Smooth muscle cell of the brain vasculature (primary cell): ENCODE measurements at regions not wholly inside any gene's neighbourhood (a gene's known extent, or its start where the extent isn't known, plus 50 kb on each side); places are given as distances from the start of the nearest gene placed in this dataset.
"Not testable (repeated sequence)": the region's sequence is repeated elsewhere in the genome, so short reads cannot be mapped to it uniquely, and the experiment has no call there.

Experiments
- DNase-seq: peaks from one replicate; pipeline ENCODE4 v3.0.0-alpha.2; 2012; ENCODE audit warnings: low read depth, low spot score

DNA sequence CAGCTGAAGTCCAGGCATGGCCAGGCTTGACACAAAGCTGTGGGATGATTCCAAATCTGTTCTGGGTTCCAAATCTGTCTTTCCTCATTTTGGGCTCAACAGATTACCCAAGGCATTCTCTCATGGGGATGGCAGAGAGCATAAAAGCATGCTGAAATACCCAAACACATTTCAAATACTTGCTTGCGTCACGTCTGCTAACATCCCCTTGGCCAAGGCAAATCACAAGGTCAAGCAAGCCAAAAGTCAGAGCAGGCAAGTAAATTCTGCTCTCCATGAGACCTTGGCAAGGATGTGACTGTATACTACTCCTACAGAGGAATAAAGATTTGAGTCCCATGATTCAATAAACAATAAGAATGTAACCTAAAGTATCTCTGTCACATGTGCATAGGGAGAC, 306.7 kb downstream of the EPB41L4A start:
- no peak for DNase-seq

GRCh38 chr5:112109331-112110007, 309.6 kb downstream of the EPB41L4A start:
- no peak for DNase-seq

- no peak for DNase-seq
These were observed 312.2 kb downstream of the EPB41L4A start for GRCh38 chr5:112106878-112107277.

DNA sequence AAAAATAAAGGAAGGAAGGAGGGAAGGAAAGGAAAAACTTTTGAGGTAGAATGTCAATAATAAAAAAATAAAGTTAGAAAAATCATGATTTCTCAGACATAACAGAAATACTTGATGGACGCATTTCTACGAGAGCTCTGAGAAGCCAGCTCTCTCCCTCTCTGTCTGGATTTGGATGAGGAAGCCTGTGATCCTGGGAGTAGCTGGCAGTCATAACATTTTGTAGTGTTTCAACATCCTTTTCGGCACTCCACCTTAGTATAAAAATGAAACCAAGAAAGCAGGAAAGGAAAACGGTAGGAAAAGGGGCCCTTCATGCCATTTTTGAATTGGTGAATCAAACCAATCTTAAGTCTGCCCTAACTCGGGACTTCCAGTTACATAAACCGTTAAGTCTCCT, 321.3 kb downstream of the EPB41L4A start:
- no peak for DNase-seq

DNA sequence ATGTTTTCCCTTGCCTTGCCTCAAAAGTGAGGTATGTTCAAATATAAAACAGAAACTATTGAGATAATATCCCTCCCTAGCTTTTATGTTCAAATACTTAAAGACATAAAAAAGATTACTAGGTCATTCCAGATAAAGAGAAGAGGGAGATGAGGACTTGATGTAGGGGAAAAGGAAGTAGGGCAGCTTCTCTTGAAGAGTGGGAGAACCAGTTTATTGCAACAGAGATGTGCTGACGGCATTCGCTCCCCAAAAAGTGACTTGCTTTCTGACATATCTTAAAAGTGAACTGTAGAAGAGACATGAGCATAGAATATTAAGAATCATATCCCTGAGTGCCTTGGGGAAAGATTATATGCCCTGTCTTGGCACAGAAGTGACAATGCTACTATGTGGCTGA, 330.2 kb upstream of the NREP start:
- no peak for DNase-seq

- DNase-seq = no peak
These were observed 329.7 kb upstream of the NREP start for GRCh38 chr5:112086740-112087139.

DNA sequence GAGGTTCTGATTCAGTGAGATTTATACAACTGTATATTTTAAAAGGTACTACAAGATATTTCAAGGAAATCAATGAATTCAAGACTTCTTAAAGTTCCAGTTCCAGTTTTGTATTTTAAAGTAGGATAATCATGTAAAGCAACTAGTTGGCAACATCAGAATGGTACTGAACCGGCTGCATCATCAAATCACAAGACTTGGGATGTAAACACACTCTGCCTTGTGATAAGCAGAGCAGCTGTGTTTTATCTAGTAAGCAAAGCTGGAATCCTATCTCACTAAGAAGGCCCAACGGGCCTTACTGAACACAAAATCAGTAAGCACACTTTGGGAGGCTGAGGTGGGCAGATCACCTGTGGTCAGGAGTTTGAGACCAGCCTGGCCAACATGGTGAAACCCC, 327.2 kb upstream of the NREP start:
- no peak for DNase-seq

DNA sequence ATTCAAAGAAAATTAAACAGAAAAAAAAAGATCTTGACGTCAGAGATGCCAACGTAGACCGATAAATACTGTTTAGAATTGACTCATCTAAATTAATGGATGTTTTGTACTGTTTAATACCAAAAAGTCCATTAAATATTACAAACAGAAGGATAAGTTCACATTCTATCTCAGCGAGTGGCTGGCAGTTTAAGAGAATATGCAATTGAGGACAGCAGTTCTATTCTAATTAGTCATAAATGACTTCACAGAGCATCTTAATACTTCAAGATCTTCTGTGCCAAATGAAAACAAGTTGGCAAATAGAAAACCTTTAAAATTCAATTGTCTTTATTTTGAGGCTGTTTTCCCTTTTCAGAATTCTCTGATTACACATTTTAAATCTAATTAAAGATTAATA, 326.6 kb upstream of the NREP start:
- DNase-seq = no peak

DNA sequence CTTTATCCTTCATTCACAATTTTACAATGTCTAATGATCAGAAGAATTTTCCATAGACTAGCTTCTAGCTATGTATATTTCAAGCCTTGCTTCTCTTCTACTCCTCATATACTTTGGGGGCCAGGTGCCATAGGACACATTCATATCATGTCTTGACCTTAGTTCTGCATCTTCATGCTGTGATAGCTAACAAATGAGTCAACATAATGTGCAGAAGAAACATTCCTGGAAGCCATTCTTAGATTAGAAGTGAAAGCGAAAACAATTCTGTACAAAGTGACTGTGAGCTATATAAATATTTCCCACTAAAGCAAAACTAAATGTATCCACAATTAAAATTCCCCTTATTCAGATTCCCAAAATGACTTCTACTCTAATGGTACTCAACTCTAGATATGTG, 320.2 kb upstream of the NREP start:
- DNase-seq = no peak

- no peak for DNase-seq
These were observed 313.0 kb upstream of the NREP start for GRCh38 chr5:112070022-112070421.

GRCh38 chr5:112069329-112069728, 312.3 kb upstream of the NREP start:
- DNase-seq = no peak

DNA sequence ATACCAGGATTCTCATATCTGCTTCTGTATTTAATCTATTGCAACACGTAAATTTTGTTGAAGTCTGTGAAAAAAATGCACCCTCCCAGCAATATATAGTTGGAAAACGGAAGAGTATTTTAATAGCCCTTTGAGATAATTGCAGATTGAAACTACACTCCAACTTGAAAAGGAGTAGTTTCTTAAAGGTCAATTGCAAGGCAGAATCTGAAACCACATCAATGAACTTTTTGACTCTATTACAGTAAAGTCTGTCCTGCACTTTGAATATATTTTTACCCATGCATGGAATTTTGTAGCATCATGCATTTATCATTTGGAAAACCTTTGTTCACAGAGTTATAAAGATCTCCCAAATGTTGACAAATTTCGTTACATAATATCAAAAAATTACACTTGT, 311.6 kb upstream of the NREP start:
- no peak for DNase-seq

- DNase-seq = no peak
These were observed 308.8 kb upstream of the NREP start for GRCh38 chr5:112065781-112066180.

DNA sequence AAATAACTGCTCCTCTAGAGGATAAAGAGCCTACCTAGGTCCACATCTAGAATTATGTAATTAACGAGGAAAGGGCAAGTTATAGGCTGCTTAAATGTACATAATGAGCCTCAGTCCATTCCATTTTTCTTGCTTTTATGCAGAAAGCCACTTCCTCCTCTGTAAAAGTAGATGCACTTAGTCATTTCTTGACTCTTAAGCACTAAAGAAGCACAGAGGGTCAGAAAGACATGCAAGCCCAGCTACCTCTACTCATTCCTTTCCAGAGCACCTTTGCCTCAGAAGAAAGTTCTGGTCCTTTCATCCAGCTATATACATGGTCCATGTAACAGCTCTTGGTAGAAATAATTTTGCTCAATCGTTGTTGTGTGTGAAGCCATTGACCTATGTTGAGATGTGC, 308.0 kb upstream of the NREP start:
- no peak for DNase-seq

GRCh38 chr5:112064271-112064701, 307.3 kb upstream of the NREP start:
- DNase-seq = no peak

DNA sequence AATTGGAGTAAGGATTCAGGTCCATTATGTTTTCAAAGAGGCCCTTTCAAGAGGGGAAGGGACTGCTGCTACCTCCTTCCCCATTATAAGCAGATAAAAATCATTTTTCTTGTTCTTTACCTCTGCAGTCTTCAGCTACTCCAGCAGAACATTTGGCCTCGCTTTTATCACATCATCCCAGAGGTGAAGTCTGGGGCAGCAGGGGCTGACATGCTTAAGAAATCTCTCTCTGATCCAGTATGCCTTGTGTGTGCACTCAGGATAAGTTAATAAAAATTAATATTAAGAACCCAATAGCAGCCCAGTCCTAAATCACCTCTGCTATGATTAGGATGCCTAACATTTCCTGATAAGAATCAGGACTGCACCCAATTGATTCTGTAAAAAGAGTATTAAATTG, 306.9 kb upstream of the NREP start:
- DNase-seq = no peak

GRCh38 chr5:112063191-112063590, 306.2 kb upstream of the NREP start:
- no peak for DNase-seq

- DNase-seq = no peak
These were observed 305.2 kb upstream of the NREP start for GRCh38 chr5:112062181-112062580.

- DNase-seq = no peak
These were observed 304.7 kb upstream of the NREP start for GRCh38 chr5:112061666-112062065.

GRCh38 chr5:112059579-112060135, 302.7 kb upstream of the NREP start:
- no peak for DNase-seq

DNA sequence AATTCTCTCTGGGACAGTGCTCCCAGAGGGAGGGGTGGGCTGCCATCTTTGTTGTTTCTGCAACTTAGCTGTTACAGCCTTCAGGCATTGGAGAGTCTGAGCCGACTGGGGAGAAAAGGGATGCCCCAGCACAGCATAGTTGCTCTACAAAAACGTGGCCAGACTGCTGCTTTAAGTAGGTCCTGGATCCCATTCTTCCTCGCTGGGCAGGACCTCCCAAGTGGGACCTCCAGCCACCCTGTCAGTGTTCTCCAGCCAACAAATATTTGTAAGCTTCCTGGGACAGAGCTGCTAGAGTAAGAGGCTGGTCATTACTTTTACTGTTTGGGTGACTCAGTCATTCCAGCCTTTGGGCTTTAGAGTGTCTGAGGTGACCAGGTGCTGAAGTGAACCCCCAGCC, 292.7 kb upstream of the NREP start:
- DNase-seq = no peak

DNA sequence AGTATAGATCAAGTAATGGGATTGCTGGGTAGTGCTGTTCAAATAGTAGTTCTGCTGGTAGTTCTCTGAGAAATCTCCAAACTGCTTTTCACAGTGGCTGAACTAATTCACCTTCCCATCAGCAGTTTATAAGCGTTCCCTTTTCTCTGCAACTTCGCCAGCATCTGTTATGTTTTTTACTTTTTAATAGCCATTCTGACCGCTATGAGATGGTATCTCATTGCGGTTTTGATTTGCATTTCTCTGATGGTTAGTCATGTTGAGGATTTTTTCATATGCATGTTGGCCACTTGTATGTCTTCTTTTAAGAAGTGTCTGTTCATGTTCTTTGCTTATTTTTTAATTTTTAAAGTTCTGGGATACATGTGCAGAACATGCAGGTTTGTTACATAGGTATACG, 279.2 kb upstream of the NREP start:
- no peak for DNase-seq

DNA sequence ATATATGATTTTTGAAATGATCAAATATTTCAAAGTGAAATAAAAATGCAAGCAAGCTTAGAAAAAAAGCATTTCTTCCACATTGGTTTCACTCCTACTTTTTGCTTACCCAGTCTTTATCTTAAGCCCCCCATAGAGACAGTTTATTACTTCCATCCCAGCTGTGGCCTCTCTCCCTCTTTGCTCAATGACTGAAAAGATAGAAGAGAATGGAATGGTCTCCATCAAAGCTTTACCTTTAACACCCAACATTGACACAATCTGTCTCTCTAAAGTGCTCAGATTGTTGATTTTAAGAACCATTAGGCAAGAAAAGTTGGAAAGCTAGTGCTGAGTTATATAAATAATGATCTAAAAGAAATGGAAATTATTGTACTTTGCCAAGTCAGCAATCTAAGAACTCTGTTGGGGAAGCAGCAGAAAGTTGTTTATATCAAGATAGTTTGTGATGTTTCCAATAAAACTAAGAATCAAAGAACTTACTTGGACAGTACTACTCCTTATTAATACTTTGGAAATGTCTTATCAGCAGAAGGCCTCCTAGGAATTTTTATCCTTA, 277.5 kb upstream of the NREP start:
- DNase-seq = no peak

DNA sequence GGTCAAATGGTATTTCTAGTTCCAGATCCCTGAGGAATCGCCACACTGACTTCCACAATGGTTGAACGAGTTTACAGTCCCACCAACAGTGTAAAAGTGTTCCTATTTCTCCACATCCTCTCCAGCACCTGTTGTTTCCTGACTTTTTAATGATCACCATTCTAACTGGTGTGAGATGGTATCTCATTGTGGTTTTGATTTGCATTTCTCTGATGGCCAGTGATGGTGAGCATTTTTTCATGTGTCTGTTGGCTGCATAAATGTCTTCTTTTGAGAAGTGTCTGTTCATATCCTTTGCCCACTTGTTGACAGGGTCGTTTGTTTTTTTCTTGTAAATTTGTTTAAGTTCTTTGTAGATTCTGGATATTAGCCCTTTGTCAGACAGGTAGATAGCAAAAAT, 269.9 kb upstream of the NREP start:
- DNase-seq = not testable (repeated sequence)
